ENCODE measurements at regions not wholly inside any gene's neighbourhood (a gene's known extent, or its start where the extent isn't known, plus 50 kb on each side); places are given as distances from the start of the nearest gene placed in this dataset.

DNA sequence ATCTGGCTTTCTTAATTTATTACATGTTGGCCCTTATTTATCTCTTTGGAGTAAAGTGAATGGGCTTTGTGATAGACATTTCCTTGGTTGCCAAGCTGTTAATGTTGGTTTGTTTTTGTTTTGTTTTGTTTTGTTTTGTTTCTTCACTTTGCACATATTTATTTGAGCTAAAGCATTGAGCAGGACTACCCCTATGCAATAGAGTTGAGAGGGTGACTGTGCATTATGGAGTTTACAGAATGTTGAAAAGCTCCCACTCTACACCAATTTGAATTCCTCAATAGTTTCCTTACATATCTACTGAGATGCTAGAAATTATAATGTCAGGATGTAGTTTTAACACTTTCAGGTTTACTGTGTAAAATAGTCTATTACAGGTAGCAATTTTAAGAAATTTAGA lies 462.8 kb upstream of the CBLB start:
- TF ChIP-seq, protein P1, sequence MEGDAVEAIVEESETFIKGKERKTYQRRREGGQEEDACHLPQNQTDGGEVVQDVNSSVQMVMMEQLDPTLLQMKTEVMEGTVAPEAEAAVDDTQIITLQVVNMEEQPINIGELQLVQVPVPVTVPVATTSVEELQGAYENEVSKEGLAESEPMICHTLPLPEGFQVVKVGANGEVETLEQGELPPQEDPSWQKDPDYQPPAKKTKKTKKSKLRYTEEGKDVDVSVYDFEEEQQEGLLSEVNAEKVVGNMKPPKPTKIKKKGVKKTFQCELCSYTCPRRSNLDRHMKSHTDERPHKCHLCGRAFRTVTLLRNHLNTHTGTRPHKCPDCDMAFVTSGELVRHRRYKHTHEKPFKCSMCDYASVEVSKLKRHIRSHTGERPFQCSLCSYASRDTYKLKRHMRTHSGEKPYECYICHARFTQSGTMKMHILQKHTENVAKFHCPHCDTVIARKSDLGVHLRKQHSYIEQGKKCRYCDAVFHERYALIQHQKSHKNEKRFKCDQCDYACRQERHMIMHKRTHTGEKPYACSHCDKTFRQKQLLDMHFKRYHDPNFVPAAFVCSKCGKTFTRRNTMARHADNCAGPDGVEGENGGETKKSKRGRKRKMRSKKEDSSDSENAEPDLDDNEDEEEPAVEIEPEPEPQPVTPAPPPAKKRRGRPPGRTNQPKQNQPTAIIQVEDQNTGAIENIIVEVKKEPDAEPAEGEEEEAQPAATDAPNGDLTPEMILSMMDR (IDR thresholded peaks at IDR 0.05; ENCODE audit: insufficient read depth, low read depth, low read length), result no peak
- DNase-seq (ENCODE audit: low read depth), result no peak
- no peak overlapping the region for H3K4me3 ChIP-seq (ENCODE audit: low read depth, low read length)

DNA sequence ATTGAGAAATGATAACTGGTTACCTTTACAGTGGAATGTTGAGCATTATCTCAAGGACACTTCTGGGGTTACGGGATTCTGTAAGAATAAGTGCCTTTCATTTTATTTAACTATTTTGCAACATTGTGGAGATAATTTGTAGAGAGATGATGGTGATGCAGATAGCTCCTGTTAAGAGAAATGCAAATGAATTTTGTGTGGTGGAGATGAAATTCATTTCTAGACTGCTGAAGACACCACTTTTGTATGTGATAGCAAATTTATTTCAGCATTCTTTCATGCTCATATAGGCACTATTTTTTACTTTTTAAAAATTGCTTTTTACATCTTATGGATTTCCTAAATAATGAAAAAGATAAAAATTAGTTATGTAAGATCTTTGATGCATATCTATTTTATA lies 463.3 kb upstream of the CBLB start:
- no peak for DNase-seq (ENCODE audit: low read depth)
- TF ChIP-seq, protein P1 (IDR thresholded peaks at IDR 0.05; ENCODE audit: insufficient read depth, low read depth, low read length), result no peak
- H3K4me3 ChIP-seq (ENCODE audit: low read depth, low read length), result no peak overlapping the region

DNA sequence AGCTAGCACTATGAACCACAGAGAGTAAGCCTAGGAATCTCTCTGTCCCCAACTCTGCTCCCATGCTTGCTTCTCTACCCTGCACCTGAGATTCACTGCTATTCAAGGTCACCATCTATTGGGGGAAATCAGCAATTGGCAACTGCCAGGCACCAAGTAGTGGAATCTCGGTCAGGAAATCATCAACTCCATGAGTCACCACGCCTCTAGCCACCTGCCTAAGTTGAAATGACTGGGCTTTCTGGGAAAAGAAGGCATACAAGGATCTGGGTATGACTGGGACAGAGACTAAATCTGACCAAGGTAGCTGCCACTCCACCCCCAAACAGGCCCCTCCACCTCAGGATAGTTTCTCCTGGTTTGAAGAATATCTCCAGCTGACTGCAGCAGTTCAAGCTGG lies 464.1 kb upstream of the CBLB start:
- H3K4me3 ChIP-seq (ENCODE audit: low read depth, low read length), result no peak overlapping the region
- DNase-seq (ENCODE audit: low read depth), result no peak
- TF ChIP-seq, protein P1 (IDR thresholded peaks at IDR 0.05; ENCODE audit: insufficient read depth, low read depth, low read length), result no peak

DNA sequence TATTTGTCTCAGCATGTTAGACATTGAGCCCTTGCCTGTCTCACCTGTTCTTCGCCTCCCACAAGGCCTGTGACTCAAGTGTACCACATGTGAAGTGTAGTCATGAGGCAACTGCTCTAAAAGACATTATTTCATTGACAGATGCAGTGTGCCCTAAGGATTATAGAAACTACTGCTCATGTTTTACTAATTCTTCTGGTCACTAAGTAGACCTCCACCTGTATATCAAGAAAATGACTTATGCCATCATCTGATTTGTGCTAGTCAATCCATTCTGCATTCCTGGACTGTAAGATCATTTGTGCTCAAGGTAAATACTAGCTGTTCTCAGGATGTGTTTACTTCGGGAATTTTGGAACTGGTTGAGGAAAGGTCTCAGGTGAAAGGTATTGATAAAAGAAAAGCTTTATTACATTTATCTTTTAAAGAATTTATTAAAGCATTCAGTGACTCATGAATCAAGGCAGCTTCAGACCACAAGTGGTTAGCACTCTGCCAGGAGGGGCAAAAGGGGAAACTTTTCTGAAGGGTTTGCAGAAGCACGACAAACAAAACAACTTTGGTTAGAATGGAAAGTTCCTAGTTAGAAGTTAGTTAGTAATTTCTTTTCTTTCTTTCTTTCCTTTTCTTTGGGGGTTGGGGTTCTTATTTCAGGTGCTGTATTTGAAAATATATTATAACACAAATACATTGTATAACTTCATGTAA lies 465.3 kb upstream of the CBLB start:
- H3K4me3 ChIP-seq (ENCODE audit: low read depth, low read length), result no peak overlapping the region
- TF ChIP-seq, protein P1 (IDR thresholded peaks at IDR 0.05; ENCODE audit: insufficient read depth, low read depth, low read length), result no peak
- DNase-seq (ENCODE audit: low read depth), result peak; percentile 50

DNA sequence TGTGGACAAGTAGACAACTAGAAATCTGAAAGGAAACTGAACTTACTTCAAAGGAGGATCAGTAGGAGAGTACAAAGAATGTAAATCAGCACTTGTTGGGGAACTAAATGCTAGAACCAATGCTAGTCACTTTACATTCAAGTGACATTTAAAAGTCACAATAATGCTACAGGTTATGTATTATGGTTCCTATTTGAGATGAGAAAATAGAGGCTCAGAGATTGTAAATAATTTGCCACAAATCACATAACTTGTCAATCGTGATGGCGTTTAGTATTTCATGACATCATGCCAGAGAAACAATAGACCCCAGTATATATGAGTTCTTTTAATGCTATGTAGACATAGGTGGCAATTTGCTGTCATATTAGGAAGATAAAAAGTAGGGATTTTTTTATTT lies 467.8 kb upstream of the CBLB start:
- TF ChIP-seq, protein P1 (IDR thresholded peaks at IDR 0.05; ENCODE audit: insufficient read depth, low read depth, low read length), result no peak
- no peak overlapping the region for H3K4me3 ChIP-seq (ENCODE audit: low read depth, low read length)
- DNase-seq (ENCODE audit: low read depth), result no peak

DNA sequence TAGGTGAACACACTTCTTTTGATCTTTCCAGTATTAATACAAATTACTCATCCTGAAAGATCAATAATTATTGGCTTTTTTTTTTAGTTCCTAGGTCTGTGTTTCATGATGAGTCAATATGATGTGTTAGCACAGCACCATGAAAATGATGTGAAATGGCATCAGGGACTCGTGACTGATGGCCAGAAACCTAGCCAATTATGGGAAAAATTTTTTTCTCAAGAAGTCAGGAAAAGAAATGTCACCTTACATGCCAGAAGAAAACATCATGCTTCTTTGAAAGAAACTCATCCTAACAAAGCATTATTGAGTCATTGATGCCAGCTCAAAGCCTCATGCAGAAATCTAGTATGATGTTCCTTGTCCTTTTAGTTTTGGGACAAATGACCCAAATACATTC lies 468.3 kb upstream of the CBLB start:
- no peak overlapping the region for H3K4me3 ChIP-seq (ENCODE audit: low read depth, low read length)
- DNase-seq (ENCODE audit: low read depth), result no peak
- TF ChIP-seq, protein P1 (IDR thresholded peaks at IDR 0.05; ENCODE audit: insufficient read depth, low read depth, low read length), result no peak
